Activated effector memory CD4-positive, alpha-beta T cell treated with anti-CD3 and anti-CD28 coated beads, Interleukin-2, amount 50 U/mL, for 16 hours (primary cell): ENCODE measurements at regions not wholly inside any gene's neighbourhood (a gene's known extent, or its start where the extent isn't known, plus 50 kb on each side); places are given as distances from the start of the nearest gene placed in this dataset.

ENCODE experiments used
- DNase-seq: peaks from one replicate; pipeline ENCODE4 v3.0.0-alpha.2; 2020

GRCh38 chr7:64099656-64100531 is 54.7 kb downstream of the ZNF727 start:
- DNase-seq = peak; percentile 34

- peak; percentile 56 for DNase-seq
Measured at GRCh38 chr7:64101126-64101942, 56.1 kb downstream of the ZNF727 start.

GRCh38 chr7:64101943-64102655 is 56.9 kb downstream of the ZNF727 start:
- DNase-seq = no peak

GRCh38 chr7:64102656-64103400 is 57.6 kb downstream of the ZNF727 start:
- peak; percentile 57 for DNase-seq

GRCh38 chr7:64113981-64114380 is 68.7 kb downstream of the ZNF727 start:
- no peak for DNase-seq

- no peak for DNase-seq
Measured at GRCh38 chr7:64114791-64115190, 69.6 kb downstream of the ZNF727 start.

GRCh38 chr7:64131696-64132095 is 75.3 kb upstream of the ZNF735 start:
- no peak for DNase-seq
